ENCODE measurements at regions not wholly inside any gene's neighbourhood (a gene's known extent, or its start where the extent isn't known, plus 50 kb on each side); places are given as distances from the start of the nearest gene placed in this dataset.

- TF ChIP-seq CTCF (IDR thresholded peaks at IDR 0.05) (no peak), POLR2AphosphoS5 (IDR thresholded peaks at IDR 0.05) (no peak), EP300 (IDR thresholded peaks at IDR 0.05) (no peak), POLR2A (IDR thresholded peaks at IDR 0.05) (no peak)
These were observed 171.3 kb upstream of the PARD3B start for GRCh38 chr2:204373942-204374341.
